ENCODE measurements at regions not wholly inside any gene's neighbourhood (a gene's known extent, or its start where the extent isn't known, plus 50 kb on each side); places are given as distances from the start of the nearest gene placed in this dataset.

DNA sequence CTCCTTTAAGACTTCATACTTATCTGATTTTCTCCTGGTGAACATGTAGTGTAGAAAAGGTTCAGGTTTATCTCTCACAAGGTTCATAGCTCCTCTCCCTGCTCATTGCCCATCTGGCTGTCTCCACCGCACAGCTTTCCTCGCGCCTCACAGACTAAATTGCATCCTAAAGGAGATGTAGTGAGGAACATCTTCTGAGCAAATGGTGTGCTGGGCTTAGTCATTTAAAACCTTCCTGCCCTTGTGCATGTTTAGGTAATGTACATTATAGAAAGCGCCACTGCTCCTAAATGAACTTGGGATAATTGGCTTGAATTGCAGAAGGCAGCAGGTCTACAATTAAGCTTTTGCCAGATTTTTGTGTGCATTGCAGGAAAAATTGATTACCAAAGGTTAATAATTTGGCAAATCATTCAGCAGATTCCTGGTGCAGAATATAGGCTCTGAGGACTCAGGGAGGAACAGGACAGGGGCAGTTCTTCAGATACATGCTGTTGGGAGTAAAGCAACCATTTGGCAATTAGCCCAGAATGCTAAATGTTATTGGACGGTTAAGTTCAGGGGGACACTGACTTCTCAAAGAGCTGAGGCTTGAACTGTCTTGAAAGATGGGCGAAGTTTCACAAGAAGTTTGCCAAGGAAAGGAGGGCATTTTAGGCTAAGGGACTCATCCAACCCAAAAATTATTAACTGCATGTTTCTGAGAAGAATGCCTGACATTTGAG, 108.4 kb upstream of the CLDN10 start:
- TF ChIP-seq, protein P1, sequence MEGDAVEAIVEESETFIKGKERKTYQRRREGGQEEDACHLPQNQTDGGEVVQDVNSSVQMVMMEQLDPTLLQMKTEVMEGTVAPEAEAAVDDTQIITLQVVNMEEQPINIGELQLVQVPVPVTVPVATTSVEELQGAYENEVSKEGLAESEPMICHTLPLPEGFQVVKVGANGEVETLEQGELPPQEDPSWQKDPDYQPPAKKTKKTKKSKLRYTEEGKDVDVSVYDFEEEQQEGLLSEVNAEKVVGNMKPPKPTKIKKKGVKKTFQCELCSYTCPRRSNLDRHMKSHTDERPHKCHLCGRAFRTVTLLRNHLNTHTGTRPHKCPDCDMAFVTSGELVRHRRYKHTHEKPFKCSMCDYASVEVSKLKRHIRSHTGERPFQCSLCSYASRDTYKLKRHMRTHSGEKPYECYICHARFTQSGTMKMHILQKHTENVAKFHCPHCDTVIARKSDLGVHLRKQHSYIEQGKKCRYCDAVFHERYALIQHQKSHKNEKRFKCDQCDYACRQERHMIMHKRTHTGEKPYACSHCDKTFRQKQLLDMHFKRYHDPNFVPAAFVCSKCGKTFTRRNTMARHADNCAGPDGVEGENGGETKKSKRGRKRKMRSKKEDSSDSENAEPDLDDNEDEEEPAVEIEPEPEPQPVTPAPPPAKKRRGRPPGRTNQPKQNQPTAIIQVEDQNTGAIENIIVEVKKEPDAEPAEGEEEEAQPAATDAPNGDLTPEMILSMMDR (IDR thresholded peaks at IDR 0.05; ENCODE audit: insufficient read depth, low read depth, low read length, missing control alignments): no peak
- no peak for DNase-seq (ENCODE audit: low read depth)
- H3K4me3 ChIP-seq (ENCODE audit: low read length): no peak overlapping the region

DNA sequence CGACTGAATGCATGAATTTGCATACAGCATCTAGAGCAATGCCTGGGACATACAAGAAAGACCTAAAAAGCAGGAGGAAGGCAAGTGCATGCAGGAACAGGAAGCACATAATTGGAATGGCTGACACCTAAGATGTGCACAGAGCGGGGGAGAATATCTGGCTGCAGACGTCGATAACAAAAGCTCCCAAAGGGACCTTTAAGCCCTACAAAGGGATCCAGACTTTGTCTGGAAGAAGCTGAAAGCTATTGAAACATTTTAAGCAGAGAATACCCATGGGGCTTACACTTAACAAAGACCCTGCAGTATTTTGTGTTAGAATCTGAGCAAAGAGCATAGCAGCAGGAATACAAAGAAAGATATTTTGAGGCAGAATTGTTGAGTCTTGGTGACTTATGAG, 107.4 kb upstream of the CLDN10 start:
- DNase-seq (ENCODE audit: low read depth): no peak
- H3K4me3 ChIP-seq (ENCODE audit: low read length): no peak overlapping the region
- TF ChIP-seq, protein P1 (IDR thresholded peaks at IDR 0.05; ENCODE audit: insufficient read depth, low read depth, low read length, missing control alignments): no peak

DNA sequence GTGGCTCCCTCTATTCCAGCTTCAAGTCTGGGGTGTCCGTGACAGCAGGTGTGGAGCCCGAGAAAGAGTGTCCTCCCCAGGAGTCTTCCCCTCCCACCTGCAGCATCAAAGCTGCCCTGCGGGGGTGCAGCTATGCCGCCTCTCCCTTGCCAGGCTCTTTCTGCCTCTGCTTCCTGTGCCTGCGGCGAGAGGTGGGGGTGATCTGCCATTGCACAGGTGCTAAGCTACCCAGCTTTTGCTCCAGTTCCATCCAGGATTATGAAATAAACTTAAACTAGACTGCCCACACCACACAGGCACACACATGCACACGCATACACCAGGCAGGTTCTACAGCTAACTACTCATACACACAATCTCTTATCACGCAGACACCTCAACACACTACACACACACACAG, 104.7 kb upstream of the CLDN10 start:
- TF ChIP-seq, protein P1 (IDR thresholded peaks at IDR 0.05; ENCODE audit: insufficient read depth, low read depth, low read length, missing control alignments): no peak

GRCh38 chr13:95451656-95452055, 100.9 kb upstream of the CLDN10 start:
- H3K4me3 ChIP-seq (ENCODE audit: low read length): no peak overlapping the region
- DNase-seq (ENCODE audit: low read depth): no peak
- TF ChIP-seq, protein P1 (IDR thresholded peaks at IDR 0.05; ENCODE audit: insufficient read depth, low read depth, low read length, missing control alignments): no peak

More for the DNA sequence above, 104.7 kb upstream of the CLDN10 start:
- H3K4me3 ChIP-seq (ENCODE audit: low read length): no peak overlapping the region
- DNase-seq (ENCODE audit: low read depth): no peak

GRCh38 chr13:95452375-95452774, 100.1 kb upstream of the CLDN10 start:
- TF ChIP-seq, protein P1 (IDR thresholded peaks at IDR 0.05; ENCODE audit: insufficient read depth, low read depth, low read length, missing control alignments): no peak
- DNase-seq (ENCODE audit: low read depth): no peak

GRCh38 chr13:95455782-95456181, 96.7 kb upstream of the CLDN10 start:
- no peak overlapping the region for H3K4me3 ChIP-seq (ENCODE audit: low read length)
- TF ChIP-seq, protein P1 (IDR thresholded peaks at IDR 0.05; ENCODE audit: insufficient read depth, low read depth, low read length, missing control alignments): no peak
- DNase-seq (ENCODE audit: low read depth): no peak

More at GRCh38 chr13:95452375-95452774, 100.1 kb upstream of the CLDN10 start:
- H3K4me3 ChIP-seq (ENCODE audit: low read length): no peak overlapping the region

DNA sequence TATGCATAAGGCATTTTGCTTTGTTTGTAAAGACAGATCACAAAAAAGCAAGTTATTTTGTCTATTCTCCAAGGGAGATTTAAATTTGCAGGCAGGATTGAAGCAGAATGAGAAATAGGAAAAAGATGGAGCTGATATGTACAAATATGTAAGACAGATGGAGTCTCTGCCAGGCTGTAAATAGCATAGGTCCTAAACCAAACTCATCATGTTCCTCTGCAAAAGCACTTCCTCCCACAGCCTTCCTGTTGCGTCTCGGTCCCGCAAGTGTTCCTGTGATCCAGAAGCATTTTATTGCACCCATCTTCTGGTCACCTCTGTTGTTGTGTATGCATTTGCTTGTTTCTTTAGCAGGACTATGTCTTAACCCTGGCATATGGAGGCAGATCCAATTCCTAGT, 95.7 kb upstream of the CLDN10 start:
- DNase-seq (ENCODE audit: low read depth): no peak

More for the DNA sequence above, 95.7 kb upstream of the CLDN10 start:
- TF ChIP-seq, protein P1 (IDR thresholded peaks at IDR 0.05; ENCODE audit: insufficient read depth, low read depth, low read length, missing control alignments): no peak
- no peak overlapping the region for H3K4me3 ChIP-seq (ENCODE audit: low read length)

Measured in epithelial cell of esophagus (primary cell).